Loucy (cell line): ENCODE measurements at regions not wholly inside any gene's neighbourhood (a gene's known extent, or its start where the extent isn't known, plus 50 kb on each side); places are given as distances from the start of the nearest gene placed in this dataset.

Experiments
- EZH2phosphoT487 ChIP-seq: fragments of 200-600 bp; IDR thresholded peaks from 2 replicates; pipeline ENCODE4 v1.6.1; 2018; ENCODE audit warnings: antibody characterized with exemption, mild to moderate bottlenecking, moderate library complexity, borderline replicate concordance
- TF ChIP-seq, protein P1 (sequence below): fragments of 200-600 bp; sonication (generic); conservative IDR thresholded peaks from 2 replicates; pipeline ENCODE4 v1.5.1; 2014; ENCODE audit warnings: mild to moderate bottlenecking, antibody characterized with exemption, low read length

DNA sequence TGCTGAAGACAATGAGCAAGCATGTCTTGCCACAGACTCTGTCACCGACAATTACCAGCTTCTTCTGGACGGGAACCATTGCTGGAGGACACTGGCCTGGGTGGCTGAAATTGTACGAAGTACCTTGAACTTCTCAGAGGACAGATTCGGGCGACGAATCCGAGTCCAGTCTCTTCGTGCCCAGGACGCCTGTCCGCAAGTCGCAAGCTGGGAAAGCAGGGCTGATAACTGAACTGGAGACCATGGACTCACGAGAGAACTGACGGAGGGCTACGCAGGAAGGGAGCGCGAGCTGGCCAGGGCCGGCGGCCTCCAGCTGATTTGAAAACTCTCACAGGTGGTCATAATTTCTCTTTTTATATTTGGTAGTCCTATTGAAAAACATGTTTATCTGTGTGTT lies 1229.5 kb upstream of the MAP3K7 start:
- TF ChIP-seq, protein P1, sequence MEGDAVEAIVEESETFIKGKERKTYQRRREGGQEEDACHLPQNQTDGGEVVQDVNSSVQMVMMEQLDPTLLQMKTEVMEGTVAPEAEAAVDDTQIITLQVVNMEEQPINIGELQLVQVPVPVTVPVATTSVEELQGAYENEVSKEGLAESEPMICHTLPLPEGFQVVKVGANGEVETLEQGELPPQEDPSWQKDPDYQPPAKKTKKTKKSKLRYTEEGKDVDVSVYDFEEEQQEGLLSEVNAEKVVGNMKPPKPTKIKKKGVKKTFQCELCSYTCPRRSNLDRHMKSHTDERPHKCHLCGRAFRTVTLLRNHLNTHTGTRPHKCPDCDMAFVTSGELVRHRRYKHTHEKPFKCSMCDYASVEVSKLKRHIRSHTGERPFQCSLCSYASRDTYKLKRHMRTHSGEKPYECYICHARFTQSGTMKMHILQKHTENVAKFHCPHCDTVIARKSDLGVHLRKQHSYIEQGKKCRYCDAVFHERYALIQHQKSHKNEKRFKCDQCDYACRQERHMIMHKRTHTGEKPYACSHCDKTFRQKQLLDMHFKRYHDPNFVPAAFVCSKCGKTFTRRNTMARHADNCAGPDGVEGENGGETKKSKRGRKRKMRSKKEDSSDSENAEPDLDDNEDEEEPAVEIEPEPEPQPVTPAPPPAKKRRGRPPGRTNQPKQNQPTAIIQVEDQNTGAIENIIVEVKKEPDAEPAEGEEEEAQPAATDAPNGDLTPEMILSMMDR, result no peak
- no peak for TF ChIP-seq EZH2phosphoT487
